ENCODE measurements at regions not wholly inside any gene's neighbourhood (a gene's known extent, or its start where the extent isn't known, plus 50 kb on each side); places are given as distances from the start of the nearest gene placed in this dataset.
"Not testable (repeated sequence)": the region's sequence is repeated elsewhere in the genome, so short reads cannot be mapped to it uniquely, and the experiment has no call there.

- Mint-ChIP-seq H3K27ac (no peak overlapping the region), H3K36me3 (ENCODE audit: low read depth) (no peaks in the 10 kb centered on the region), H3K9me3 (peaks cover 12% of the 10 kb centered on the region; the same call in 1 of the 2 replicates), H3K27me3 (ENCODE audit: insufficient read depth) (no peaks in the 10 kb centered on the region; the same call in 1 of the 2 replicates), H3K4me1 (ENCODE audit: low read depth) (no peaks in the 10 kb centered on the region), H3K4me3 (no peak overlapping the region)
- DNase-seq, result no peak
- TF ChIP-seq, protein P1, sequence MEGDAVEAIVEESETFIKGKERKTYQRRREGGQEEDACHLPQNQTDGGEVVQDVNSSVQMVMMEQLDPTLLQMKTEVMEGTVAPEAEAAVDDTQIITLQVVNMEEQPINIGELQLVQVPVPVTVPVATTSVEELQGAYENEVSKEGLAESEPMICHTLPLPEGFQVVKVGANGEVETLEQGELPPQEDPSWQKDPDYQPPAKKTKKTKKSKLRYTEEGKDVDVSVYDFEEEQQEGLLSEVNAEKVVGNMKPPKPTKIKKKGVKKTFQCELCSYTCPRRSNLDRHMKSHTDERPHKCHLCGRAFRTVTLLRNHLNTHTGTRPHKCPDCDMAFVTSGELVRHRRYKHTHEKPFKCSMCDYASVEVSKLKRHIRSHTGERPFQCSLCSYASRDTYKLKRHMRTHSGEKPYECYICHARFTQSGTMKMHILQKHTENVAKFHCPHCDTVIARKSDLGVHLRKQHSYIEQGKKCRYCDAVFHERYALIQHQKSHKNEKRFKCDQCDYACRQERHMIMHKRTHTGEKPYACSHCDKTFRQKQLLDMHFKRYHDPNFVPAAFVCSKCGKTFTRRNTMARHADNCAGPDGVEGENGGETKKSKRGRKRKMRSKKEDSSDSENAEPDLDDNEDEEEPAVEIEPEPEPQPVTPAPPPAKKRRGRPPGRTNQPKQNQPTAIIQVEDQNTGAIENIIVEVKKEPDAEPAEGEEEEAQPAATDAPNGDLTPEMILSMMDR (IDR thresholded peaks at IDR 0.05), result no peak
These were observed 325.1 kb upstream of the NMUR2 start for GRCh38 chr5:152730176-152730575.

DNA sequence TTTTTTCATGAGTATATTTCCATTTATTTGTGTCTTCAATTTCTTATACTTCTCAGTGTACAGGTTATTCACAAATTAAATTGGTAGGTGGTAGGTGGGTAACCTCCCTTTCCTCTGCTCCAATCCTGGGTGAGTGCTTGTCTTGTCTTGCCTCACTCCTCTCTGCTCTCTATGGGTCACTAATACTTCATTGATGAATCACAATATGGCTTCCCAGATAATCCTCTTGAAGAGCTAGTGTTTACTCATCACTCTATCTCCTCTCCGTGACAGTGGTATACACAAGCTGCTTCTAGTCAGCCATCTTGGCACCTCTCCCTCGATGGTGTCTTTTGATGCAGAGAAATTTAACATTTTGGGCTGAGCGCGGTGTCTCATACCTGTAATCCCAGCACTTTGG is 331.8 kb upstream of the NMUR2 start:
- DNase-seq, result no peak
- Mint-ChIP-seq H3K4me3 (no peak overlapping the region), H3K36me3 (ENCODE audit: low read depth) (no peaks in the 10 kb centered on the region), H3K27me3 (ENCODE audit: insufficient read depth) (no peaks in the 10 kb centered on the region), H3K27ac (no peak overlapping the region), H3K9me3 (peaks cover 27% of the 10 kb centered on the region), H3K4me1 (ENCODE audit: low read depth) (no peaks in the 10 kb centered on the region)
- TF ChIP-seq, protein P1 (IDR thresholded peaks at IDR 0.05), result no peak

DNA sequence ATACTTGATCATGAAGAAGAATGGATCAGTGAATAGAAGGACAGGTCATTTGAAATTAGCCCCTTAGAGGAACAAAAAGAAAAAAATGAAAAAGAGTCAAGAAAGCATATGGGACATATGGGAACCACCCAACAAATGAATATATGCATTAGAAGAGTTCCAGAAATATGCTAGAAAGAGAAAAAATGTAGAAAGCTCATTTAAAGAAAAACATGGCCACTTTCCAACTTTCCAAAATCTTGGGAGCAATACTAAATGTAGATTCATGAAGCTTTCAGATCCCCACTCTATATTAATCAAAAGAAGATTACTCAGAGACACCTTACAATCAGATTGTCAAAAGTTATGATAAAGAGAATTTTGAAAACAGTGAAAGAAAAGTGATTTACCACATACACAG is 334.8 kb upstream of the NMUR2 start:
- Mint-ChIP-seq H3K4me1 (ENCODE audit: low read depth) (no peaks in the 10 kb centered on the region), H3K9me3 (peaks cover 35% of the 10 kb centered on the region), H3K36me3 (ENCODE audit: low read depth) (no peaks in the 10 kb centered on the region), H3K4me3 (no peak overlapping the region), H3K27me3 (ENCODE audit: insufficient read depth) (no peaks in the 10 kb centered on the region), H3K27ac (no peak overlapping the region)
- no peak for DNase-seq
- TF ChIP-seq, protein P1 (IDR thresholded peaks at IDR 0.05), result no peak

DNA sequence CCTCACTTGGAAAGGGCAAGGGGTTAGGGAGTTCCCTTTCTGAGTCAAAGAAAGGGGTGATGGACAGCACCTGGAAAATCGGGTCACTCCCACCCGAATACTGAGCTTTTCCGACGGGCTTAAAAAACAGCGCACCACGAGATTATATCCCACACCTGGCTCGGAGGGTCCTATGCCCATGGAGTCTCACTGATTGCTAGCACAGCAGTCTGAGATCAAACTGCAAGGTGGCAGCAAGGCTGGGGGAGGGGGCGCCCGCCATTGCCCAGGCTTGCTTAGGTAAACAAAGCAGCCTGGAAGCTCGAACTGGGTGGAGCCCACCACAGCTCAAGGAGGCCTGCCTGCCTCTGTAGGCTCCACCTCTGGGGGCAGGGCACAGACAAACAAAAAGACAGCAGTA is 336.0 kb upstream of the NMUR2 start:
- not testable (repeated sequence) for H3K4me3 Mint-ChIP-seq

DNA sequence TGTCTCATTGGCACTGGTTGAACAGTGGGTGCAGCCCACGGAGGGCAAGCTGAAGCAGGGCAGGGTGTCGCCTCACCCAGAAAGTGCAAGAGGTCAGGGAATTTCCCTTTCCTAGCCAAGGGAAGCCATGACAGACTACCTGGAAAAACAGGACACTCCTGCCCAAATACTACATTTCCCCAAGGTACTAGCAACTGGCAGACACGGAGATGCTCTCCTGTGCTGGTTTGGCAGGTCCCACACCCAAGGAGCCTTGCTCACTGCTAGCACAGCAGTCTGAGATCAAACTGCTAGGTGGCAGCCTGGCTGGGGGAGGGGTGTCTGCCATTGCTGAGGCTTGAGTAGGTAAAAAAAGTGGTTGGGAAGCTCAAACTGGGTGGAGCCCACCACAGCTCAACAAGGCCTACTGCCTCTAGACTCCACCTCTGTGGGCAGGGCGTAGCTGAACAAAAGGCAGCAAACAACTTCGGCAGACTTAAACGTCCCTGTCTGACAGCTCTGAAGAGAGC is 382.7 kb upstream of the NMUR2 start:
- not testable (repeated sequence) for H3K4me3 Mint-ChIP-seq; H3K36me3 Mint-ChIP-seq (ENCODE audit: low read depth); H3K27me3 Mint-ChIP-seq (ENCODE audit: insufficient read depth); H3K27ac Mint-ChIP-seq; H3K4me1 Mint-ChIP-seq (ENCODE audit: low read depth); DNase-seq
- peaks cover 44% of the 10 kb centered on the region for H3K9me3 Mint-ChIP-seq

More for the DNA sequence above, 336.0 kb upstream of the NMUR2 start:
- not testable (repeated sequence) for H3K27ac Mint-ChIP-seq; H3K36me3 Mint-ChIP-seq (ENCODE audit: low read depth); DNase-seq; H3K4me1 Mint-ChIP-seq (ENCODE audit: low read depth); H3K27me3 Mint-ChIP-seq (ENCODE audit: insufficient read depth)
- H3K9me3 Mint-ChIP-seq, result peaks cover 33% of the 10 kb centered on the region

DNA sequence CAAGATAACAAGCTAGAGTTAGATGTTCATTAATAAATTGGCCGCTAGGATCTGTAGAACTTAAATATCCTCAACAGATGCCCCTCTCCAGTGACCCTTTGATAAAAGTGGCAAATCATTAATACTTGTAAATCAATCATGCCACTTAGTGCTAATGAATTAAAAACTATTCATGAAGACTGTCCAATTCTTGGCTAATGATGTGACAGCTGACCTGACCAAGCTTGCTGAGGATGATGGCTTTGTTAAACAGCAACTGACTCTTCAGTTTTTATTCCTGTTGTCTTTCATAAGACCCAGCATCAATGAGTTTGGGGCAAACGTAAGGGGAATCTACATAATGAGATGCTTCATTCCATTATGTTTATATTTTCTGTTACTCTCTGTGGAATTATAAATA is 396.8 kb upstream of the NMUR2 start:
- TF ChIP-seq, protein P1 (IDR thresholded peaks at IDR 0.05), result no peak
- Mint-ChIP-seq H3K9me3 (peaks cover 12% of the 10 kb centered on the region; the same call in 1 of the 2 replicates), H3K4me1 (ENCODE audit: low read depth) (no peaks in the 10 kb centered on the region), H3K27ac (no peak overlapping the region), H3K27me3 (ENCODE audit: insufficient read depth) (no peaks in the 10 kb centered on the region), H3K36me3 (ENCODE audit: low read depth) (no peaks in the 10 kb centered on the region), H3K4me3 (no peak overlapping the region)
- DNase-seq, result no peak

DNA sequence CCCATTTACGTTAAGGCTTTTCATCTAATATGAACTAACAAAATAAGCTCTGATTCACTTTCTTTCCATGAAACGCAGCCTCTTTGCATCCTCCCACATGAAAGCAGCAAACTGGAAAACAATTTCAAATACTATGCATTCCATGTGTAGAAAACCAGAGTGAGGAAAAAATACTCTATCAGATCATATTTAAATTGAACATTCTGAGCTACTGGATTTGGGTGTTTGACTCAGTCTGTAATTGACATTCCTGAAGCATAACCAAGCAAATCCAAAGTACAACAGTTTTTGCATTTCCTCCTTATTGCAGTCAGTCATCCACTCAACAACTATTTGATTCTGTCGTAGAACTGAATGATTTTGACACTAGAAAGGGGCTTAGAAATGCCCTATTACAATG is 399.1 kb upstream of the NMUR2 start:
- peaks cover 12% of the 10 kb centered on the region; the same call in 1 of the 2 replicates for H3K9me3 Mint-ChIP-seq
- no peaks in the 10 kb centered on the region for H3K4me1 Mint-ChIP-seq (ENCODE audit: low read depth)
- no peak overlapping the region for H3K4me3 Mint-ChIP-seq
- no peak overlapping the region for H3K27ac Mint-ChIP-seq
- H3K36me3 Mint-ChIP-seq (ENCODE audit: low read depth), result no peaks in the 10 kb centered on the region
- DNase-seq, result no peak
- no peaks in the 10 kb centered on the region for H3K27me3 Mint-ChIP-seq (ENCODE audit: insufficient read depth)
- TF ChIP-seq, protein P1 (IDR thresholded peaks at IDR 0.05), result no peak

All from HFFc6 (cell line).